Bronchial epithelial cell (primary cell): ENCODE measurements at regions not wholly inside any gene's neighbourhood (a gene's known extent, or its start where the extent isn't known, plus 50 kb on each side); places are given as distances from the start of the nearest gene placed in this dataset.

Experiments used
- DNase-seq: peaks from one replicate; pipeline ENCODE4 v3.0.0-alpha.2; 2010; ENCODE audit warnings: low read depth
- FAIRE-seq: peaks from 2 replicates; lab custom pipeline; 2011; peaks lifted over from hg19 to GRCh38; lab: Jason Lieb, UNC
- H3K27me3 ChIP-seq: 2 replicates; pipeline ENCODE4 v1.5.1; 2011; ENCODE audit warnings: low read length; ENCODE audit not compliant: control insufficient read depth, insufficient read depth
- H3K36me3 ChIP-seq: 2 replicates; pipeline ENCODE4 v1.5.1; 2011; ENCODE audit warnings: low read length; ENCODE audit not compliant: control insufficient read depth, insufficient read depth
- H3K4me3 ChIP-seq: 2 replicates; pipeline ENCODE4 v1.5.1; 2011; ENCODE audit warnings: mild to moderate bottlenecking, low read depth, low read length, control low read depth
- TF ChIP-seq, protein P1 (sequence below): IDR thresholded peaks from 2 replicates; pipeline ENCODE4 v1.5.1; 2011; ENCODE audit warnings: mild to moderate bottlenecking, moderate library complexity, low read length, control low read depth, inconsistent platforms; ENCODE audit not compliant: insufficient read depth, severe bottlenecking

DNA sequence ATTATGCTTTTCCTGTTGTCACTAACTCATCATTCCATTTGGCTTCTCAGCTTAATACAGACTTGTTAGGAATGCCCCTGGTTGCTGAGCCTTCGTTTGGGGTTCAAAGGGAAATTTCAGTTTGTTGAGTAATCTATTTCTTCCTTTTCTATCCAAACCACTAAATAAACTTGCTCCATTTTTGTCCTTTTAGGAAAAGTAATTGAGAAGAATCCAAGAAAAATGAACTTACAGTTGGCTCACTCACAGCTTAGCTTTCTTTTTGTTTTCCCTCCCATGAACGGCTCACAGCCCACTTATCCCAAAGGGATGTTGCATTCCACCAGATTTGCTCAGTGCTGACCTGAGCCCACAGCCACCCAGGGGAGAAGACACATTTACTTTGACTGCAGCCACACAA lies 73.9 kb downstream of the SOX11 start:
- Histone ChIP-seq H3K4me3 (no peak overlapping the region), H3K27me3 (no peaks in the 10 kb centered on the region), H3K36me3 (no peaks in the 10 kb centered on the region)
- TF ChIP-seq, protein P1, sequence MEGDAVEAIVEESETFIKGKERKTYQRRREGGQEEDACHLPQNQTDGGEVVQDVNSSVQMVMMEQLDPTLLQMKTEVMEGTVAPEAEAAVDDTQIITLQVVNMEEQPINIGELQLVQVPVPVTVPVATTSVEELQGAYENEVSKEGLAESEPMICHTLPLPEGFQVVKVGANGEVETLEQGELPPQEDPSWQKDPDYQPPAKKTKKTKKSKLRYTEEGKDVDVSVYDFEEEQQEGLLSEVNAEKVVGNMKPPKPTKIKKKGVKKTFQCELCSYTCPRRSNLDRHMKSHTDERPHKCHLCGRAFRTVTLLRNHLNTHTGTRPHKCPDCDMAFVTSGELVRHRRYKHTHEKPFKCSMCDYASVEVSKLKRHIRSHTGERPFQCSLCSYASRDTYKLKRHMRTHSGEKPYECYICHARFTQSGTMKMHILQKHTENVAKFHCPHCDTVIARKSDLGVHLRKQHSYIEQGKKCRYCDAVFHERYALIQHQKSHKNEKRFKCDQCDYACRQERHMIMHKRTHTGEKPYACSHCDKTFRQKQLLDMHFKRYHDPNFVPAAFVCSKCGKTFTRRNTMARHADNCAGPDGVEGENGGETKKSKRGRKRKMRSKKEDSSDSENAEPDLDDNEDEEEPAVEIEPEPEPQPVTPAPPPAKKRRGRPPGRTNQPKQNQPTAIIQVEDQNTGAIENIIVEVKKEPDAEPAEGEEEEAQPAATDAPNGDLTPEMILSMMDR = no peak
- no peak for FAIRE-seq
- no peak for DNase-seq

DNA sequence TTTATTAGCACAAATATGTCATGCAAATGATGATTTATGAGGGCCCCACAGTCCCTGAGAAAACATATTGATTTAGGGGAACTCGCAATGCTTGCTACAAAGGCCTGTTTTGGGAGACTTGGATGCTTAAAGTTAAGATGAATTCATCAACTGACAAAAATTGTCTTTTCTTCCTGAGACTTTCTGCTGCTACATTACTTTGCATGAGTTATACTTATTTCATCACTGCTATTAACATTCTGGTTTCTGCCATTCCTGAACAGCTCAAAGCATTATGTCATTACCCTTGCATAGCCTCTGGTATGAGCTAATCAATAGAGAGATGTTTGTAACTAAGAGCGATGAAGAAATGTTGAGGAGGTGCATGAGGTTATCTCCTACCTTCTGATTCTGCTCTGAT lies 74.4 kb downstream of the SOX11 start:
- TF ChIP-seq, protein P1 = no peak
- Histone ChIP-seq H3K4me3 (no peak overlapping the region), H3K27me3 (no peaks in the 10 kb centered on the region), H3K36me3 (no peaks in the 10 kb centered on the region)
- no peak for DNase-seq
- FAIRE-seq = no peak

DNA sequence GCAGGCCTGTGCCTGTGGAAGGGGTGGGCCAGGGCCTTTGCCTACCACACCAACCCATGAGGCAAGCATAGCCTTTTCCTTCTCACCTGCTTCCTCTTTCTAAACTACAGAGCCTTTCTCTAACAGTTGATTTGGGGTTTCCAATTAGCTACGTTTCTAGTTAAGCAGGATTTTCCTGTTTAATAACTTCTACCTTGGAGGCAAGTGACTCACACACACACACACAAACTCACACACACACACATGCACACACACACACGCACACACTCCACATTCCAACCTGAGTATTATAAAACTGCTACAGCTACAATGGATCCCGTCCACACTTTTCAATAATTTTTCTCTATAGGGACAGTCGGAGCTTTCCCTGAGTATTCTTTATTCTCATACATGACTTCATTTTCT lies 84.9 kb downstream of the SOX11 start:
- no peaks in the 10 kb centered on the region for H3K27me3 ChIP-seq
- DNase-seq = peak; percentile 28
- no peak overlapping the region for H3K4me3 ChIP-seq
- no peaks in the 10 kb centered on the region for H3K36me3 ChIP-seq
- FAIRE-seq = no peak
- TF ChIP-seq, protein P1 = no peak

GRCh38 chr2:5781679-5782078 lies 89.5 kb downstream of the SOX11 start:
- DNase-seq (no peak), FAIRE-seq (no peak)
- Histone ChIP-seq H3K27me3 (no peaks in the 10 kb centered on the region), H3K36me3 (no peaks in the 10 kb centered on the region), H3K4me3 (no peak overlapping the region)
- TF ChIP-seq, protein P1 = no peak

DNA sequence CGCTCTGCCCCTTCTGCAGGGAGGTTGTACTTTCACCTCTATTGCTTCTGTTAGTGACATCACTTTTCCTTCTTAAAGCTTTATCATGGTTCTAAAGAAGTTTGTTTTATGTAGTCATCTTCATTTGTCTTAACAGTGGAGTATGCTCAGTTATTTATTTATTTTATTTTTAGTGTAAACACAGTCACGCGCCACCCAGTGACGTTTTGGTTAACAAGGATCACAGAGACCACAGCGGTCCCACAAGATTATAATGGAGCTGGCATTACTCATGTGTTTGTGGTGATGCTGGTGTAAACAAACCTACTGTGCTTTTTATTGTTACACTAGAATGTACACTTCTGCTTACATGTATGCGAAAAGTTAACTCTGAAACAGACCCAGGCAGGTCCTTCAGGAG lies 89.9 kb downstream of the SOX11 start:
- DNase-seq (no peak), FAIRE-seq (no peak)
- H3K4me3 ChIP-seq = no peak overlapping the region
- H3K27me3 ChIP-seq = no peaks in the 10 kb centered on the region
- no peaks in the 10 kb centered on the region for H3K36me3 ChIP-seq
- TF ChIP-seq, protein P1 = no peak

GRCh38 chr2:5788447-5788846 lies 96.3 kb downstream of the SOX11 start:
- DNase-seq = no peak
- no peaks in the 10 kb centered on the region for H3K36me3 ChIP-seq
- TF ChIP-seq, protein P1 = no peak
- no peak overlapping the region for H3K4me3 ChIP-seq
- FAIRE-seq = no peak
- H3K27me3 ChIP-seq = no peaks in the 10 kb centered on the region
